ENCODE measurements at regions not wholly inside any gene's neighbourhood (a gene's known extent, or its start where the extent isn't known, plus 50 kb on each side); places are given as distances from the start of the nearest gene placed in this dataset.

GRCh38 chr1:55718758-55719671 lies 503.9 kb upstream of the USP24 start:
- no peak overlapping the region for H3K4me3 ChIP-seq
- H3K27ac ChIP-seq = peak overlapping the region; percentile 66 to 88
- WGBS, 3 donors = 12 to 18% (median 17%) methylated on average over 7 of the region's 7 CpGs
- DNase-seq = peak; percentile 73 to 90 (median 82)
- H3K9me3 ChIP-seq = no peaks in the 10 kb centered on the region
- H3K36me3 ChIP-seq = no peaks in the 10 kb centered on the region
- H3K27me3 ChIP-seq = no peaks in the 10 kb centered on the region
- no peak for TF ChIP-seq CTCF (IDR thresholded peaks at IDR 0.05)
- TF ChIP-seq POLR2A (IDR thresholded peaks at IDR 0.05) = no peak
- TF ChIP-seq EP300 (IDR thresholded peaks at IDR 0.05) = peak; percentile 98
- intact Hi-C loops (cut with DNase I) = loop anchor here in 1 of 4 donors (10.0 kb wide), 2 partner anchors 114 to 866 kb away; no protein-coding TSS in a partner anchor
- H3K4me1 ChIP-seq (ENCODE audit: insufficient read depth) = peaks cover 27% of the 10 kb centered on the region

DNA sequence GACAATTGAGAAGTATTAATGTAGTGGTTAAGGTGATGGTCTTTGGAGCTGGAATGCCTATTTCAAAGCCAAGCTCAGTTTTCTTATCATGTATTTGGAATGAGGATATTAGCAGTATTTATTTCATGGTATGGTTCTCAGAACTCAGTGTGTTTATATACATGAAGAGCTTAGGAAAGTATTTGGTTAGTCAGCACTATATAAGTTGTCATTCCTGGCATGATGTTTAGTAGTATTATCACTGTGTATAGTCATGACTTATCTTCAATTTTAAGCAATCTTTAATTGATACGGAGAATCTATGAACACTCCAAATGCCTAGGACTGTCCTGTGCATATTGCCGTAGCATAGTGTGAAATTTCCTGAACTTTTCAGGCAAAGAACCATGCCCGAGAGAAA lies 501.9 kb upstream of the USP24 start:
- H3K36me3 ChIP-seq = no peaks in the 10 kb centered on the region
- no peaks in the 10 kb centered on the region for H3K9me3 ChIP-seq
- no peak for TF ChIP-seq POLR2A (IDR thresholded peaks at IDR 0.05)
- H3K4me1 ChIP-seq (ENCODE audit: insufficient read depth) = peaks cover 24% of the 10 kb centered on the region
- no peaks in the 10 kb centered on the region for H3K27me3 ChIP-seq
- peak overlapping the region in 1 of 2 donors; percentile 88 for H3K27ac ChIP-seq
- intact Hi-C loops (cut with DNase I) = loop anchor here in 1 of 4 donors (10.0 kb wide), 2 partner anchors 112 to 868 kb away; no protein-coding TSS in a partner anchor
- H3K4me3 ChIP-seq = no peak overlapping the region
- no peak for DNase-seq
- WGBS, 3 donors = 76 to 82% (median 80%) methylated on average over 3 of the region's 3 CpGs

DNA sequence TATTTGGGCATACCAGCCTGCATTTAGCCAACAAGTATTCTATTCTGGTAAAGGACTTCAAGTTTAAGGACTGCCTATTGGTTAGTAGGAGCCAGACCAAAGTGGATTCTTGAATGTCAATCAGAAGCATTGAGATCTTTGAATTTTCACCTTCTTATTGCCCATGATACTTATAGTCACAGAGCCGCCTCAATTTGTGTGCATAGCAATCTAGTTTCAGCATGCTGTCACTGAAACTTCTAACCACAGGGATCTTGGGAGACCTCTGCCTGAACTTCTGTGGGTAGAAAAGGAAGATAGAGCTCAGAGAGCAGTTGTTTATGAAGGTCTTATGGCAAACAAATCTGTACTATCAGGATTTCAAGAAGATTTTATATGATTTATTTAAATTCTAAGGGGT lies 501.4 kb upstream of the USP24 start:
- Histone ChIP-seq H3K27me3 (no peaks in the 10 kb centered on the region), H3K36me3 (no peaks in the 10 kb centered on the region), H3K27ac (peak overlapping the region in 1 of 2 donors; percentile 1), H3K4me3 (no peak overlapping the region), H3K9me3 (no peaks in the 10 kb centered on the region), H3K4me1 (ENCODE audit: insufficient read depth) (peaks cover 24% of the 10 kb centered on the region)
- WGBS, 3 donors = 83 to 94% (median 85%) methylated on average over 1 of the region's 1 CpG
- no peak for TF ChIP-seq EP300 (IDR thresholded peaks at IDR 0.05)
- TF ChIP-seq CTCF (IDR thresholded peaks at IDR 0.05) = no peak
- TF ChIP-seq POLR2A (IDR thresholded peaks at IDR 0.05) = no peak
- intact Hi-C loops (cut with DNase I) = loop anchor here in 1 of 4 donors (10.0 kb wide), 2 partner anchors 112 to 868 kb away; no protein-coding TSS in a partner anchor
- DNase-seq = no peak

DNA sequence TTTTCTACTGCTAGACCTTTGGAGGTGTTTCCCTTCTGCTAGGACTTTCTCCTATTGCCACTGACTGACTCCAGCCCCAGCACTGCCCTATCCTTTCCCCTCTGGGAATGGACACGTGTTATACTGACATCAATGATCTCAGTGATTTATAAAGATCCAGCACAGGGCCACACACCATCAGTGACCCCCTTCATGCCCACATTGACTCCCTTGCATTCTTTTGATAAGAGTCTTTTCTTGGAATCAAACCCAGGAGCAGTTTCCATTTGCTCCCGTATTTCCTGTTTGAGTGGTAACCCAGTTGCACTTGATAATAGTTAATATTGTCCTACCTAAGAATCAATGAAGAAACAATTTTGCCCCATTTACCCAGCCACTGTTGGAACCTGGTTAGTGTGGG lies 501.0 kb upstream of the USP24 start:
- whole genome bisulfite sequencing, 3 donors = 29 to 51% (median 38%) methylated on average over 2 of the region's 2 CpGs
- Histone ChIP-seq H3K27ac (peak overlapping the region in 1 of 2 donors; percentile 1), H3K4me3 (no peak overlapping the region), H3K27me3 (no peaks in the 10 kb centered on the region), H3K36me3 (no peaks in the 10 kb centered on the region), H3K4me1 (ENCODE audit: insufficient read depth) (peaks cover 24% of the 10 kb centered on the region), H3K9me3 (no peaks in the 10 kb centered on the region)
- intact Hi-C loops (cut with DNase I) = loop anchor here in 1 of 4 donors (10.0 kb wide), 2 partner anchors 111 to 869 kb away; no protein-coding TSS in a partner anchor
- TF ChIP-seq POLR2A (IDR thresholded peaks at IDR 0.05) = no peak
- TF ChIP-seq CTCF (IDR thresholded peaks at IDR 0.05) = no peak
- TF ChIP-seq EP300 (IDR thresholded peaks at IDR 0.05) = no peak
- no peak for DNase-seq

Data from ovary (tissue), 7 donors.